Cardiac septum (tissue), 1 donor: ENCODE measurements at regions not wholly inside any gene's neighbourhood (a gene's known extent, or its start where the extent isn't known, plus 50 kb on each side); places are given as distances from the start of the nearest gene placed in this dataset.
"Not testable (repeated sequence)": the region's sequence is repeated elsewhere in the genome, so short reads cannot be mapped to it uniquely, and the experiment has no call there.

ENCODE experiments used
- DNase-seq: peaks from one replicate; pipeline ENCODE4 v3.0.0-alpha.2; 2020; ENCODE audit warnings: low spot score
- intact Hi-C: fragments of 100-400 bp; cut with DNase I; formaldehyde crosslinking; loops from one replicate; pipeline ENCODE4 v1.14.0; 2022
- donor health status: DM: no; HTN: no; CAD: no.

DNA sequence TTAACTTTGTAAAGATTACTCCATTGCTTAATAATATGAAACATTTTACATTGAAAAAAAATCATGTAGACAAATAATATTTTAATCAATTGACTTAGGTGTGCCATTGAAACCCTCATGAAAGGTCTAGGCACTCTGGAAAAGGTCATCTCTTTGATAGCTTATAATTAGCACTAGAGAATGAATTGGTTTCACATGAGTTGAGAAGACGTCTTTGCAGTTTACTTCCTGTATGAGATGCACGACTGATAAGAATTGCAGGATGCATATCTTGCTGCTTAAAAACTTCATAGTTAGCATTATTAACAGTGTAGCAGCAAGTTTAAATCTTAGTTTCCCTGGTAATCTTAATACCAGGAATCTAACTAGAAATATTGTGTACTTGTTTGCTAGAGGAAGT lies 614.2 kb upstream of the COBL start:
- intact Hi-C loops = no loop called here
- no peak for DNase-seq

DNA sequence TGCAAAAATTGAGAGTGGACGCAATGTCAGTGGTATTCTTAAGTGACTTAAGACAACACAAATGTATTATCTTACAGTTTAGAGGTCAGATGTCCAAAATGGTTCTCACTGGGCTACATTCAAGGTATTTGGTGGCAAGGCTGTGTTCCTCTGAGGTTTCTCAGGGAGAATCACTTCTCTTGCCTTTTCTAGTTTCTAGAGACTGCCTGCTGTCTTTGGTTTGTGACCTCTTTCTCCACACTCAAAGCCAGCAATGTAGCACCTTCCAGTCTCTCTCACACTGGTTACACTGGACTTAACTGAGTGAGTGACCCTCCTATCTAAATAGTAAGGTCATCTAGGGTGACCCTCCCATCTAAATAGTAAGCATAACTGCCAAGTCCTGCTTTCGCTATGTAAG lies 613.2 kb upstream of the COBL start:
- no peak for DNase-seq
- intact Hi-C loops = no loop called here

DNA sequence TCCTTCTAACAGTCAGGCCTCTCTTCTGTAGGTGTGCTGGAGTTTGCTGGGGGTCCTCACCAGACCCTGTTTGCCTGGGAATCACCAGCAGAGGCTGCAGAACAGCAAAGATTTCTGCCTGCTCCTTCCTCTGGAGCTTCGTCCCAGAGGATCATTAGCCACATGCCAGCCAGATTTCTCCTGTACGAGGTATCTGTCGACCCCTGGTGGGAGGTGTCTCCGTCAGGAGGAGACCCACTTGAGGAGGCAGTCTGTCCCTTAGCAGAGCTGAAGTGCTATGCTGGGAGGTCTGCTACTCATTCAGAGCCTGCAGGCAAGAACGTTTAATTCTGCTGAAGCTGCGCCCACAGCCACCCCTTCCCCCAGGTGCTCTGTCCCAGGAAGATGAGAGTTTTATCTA lies 611.1 kb upstream of the COBL start:
- intact Hi-C loops = no loop called here

GRCh38 chr7:51918581-51918980 lies 602.0 kb upstream of the COBL start:
- intact Hi-C loops = no loop called here
- no peak for DNase-seq

More for the DNA sequence above, 611.1 kb upstream of the COBL start:
- DNase-seq = no peak

GRCh38 chr7:51901489-51901840 lies 584.9 kb upstream of the COBL start:
- DNase-seq = no peak

GRCh38 chr7:51900755-51901488 lies 584.3 kb upstream of the COBL start:
- DNase-seq, intact Hi-C loops: not testable (repeated sequence)

More at GRCh38 chr7:51901489-51901840, 584.9 kb upstream of the COBL start:
- intact Hi-C loops = no loop called here

DNA sequence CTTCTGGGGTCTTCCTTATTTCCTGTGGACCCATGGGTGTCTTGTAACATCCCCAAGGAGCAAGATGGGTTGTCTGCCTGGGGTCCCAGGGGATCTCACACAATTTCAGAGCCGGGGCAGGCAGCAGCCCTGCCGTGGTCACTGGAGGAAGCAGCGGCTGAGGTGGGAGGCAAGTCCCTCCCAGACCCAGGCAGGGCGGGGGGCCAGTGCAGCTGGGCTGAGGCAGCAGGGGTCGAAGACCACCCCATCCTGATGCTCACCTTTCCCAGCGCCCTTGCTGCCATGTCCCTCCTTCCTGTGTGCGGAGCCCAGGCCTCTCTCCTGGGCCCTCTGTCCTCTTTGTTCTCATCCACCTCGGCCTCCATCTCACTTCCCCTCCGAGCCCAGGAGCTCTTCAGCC lies 583.0 kb upstream of the COBL start:
- no peak for DNase-seq
- intact Hi-C loops = no loop called here

GRCh38 chr7:51882412-51882811 lies 565.8 kb upstream of the COBL start:
- DNase-seq = no peak
- intact Hi-C loops = loop anchor here (5.0 kb wide), 1 partner anchor 150 kb away; no protein-coding TSS in a partner anchor

GRCh38 chr7:51881309-51881708 lies 564.7 kb upstream of the COBL start:
- no peak for DNase-seq
- intact Hi-C loops = loop anchor here (5.0 kb wide), 1 partner anchor 149 kb away; no protein-coding TSS in a partner anchor

- DNase-seq = no peak
- intact Hi-C loops = no loop called here
These were observed 562.3 kb upstream of the COBL start for GRCh38 chr7:51878865-51879264.

- intact Hi-C loops = no loop called here
- no peak for DNase-seq
These were observed 552.8 kb upstream of the COBL start for GRCh38 chr7:51869452-51869851.

DNA sequence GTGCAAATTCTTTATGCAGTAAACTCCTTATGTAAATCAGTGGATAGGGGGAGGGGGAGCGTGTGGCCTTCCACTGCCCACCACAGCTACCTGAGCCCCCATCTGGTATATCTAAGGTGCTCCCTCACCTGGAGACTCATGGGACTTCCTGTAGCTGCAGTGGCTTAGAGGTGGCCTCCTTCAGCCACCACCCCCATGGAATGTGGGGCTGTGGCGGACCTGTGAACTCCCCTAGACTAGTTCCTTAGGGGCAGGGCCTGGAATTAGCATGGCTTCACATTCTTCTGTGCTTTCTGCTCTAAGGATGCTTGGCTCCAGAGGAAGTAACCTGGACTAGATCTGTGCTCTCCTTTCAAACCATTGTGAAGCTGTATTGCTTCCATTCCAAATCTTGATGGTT lies 550.5 kb upstream of the COBL start:
- intact Hi-C loops = no loop called here
- no peak for DNase-seq

DNA sequence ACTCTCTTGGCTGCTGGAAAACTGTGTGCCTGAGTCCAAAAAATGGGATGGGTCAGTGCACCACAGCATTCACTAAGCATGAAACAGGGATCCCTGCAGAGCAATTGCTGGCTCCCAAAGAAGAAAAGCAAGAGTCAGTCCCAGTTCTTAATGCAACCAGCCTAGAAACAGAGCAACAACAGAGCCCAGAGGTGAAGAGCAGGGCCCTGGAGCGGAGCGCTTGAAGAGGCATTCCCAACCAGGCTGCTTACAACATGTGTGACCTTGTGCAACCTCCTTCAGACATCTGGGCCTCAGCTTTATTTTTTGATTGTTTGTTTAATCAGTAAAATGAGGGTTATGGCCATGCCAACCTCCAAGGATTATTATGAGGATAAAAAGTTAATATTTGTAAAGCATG lies 543.7 kb upstream of the COBL start:
- no peak for DNase-seq
- intact Hi-C loops = no loop called here

- no peak for DNase-seq
- intact Hi-C loops = no loop called here
These were observed 533.5 kb upstream of the COBL start for GRCh38 chr7:51850126-51850525.

DNA sequence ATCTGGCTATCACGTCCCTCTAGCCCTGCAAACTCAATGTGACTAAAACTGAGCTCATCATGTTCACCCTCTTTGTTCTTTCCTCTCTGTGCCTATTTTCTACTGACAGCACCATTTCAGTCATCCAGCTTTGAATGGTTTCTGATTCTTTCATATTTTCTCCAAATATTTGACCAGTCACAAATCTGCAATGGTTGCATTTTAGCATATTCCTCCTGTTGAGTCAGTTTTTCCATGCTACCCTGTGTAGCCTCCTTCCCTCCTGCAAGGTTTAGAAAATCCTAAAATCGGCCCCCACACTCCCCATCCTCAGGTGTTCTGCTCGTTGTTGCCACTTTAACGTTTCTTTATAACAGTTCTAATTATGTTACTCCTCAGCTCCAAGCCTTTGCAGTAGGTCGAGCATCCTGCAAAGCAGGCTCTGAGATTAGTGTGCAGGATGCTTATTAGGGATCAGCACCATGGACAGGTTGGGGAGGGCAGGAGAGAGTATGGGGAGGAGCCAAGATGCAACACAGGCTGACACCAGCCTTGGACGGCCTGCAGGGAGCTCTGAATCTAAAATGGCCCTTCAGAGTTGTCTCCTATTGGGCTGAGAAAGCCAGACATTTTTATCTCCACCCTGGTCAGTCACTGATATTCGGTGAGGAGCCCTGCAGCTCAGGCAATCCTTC lies 531.0 kb upstream of the COBL start:
- DNase-seq = no peak
- intact Hi-C loops = no loop called here

DNA sequence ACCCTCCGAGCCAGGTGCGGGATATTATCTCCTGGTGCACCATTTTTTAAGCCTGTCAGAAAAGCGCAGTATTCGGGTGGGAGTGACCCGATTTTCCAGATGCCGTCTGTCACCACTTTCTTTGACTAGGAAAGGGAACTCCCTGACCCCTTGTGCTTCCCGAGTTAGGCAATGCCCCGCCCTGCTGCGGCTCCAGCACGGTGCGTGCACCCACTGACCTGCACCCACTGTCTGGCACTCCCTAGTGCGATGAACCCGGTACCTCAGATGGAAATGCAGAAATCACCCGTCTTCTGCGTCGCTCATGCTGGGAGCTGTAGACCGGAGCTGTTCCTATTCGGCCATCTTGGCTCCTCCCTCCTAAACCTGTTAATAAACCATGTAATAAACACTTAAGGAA lies 522.5 kb upstream of the COBL start:
- DNase-seq, intact Hi-C loops: not testable (repeated sequence)

DNA sequence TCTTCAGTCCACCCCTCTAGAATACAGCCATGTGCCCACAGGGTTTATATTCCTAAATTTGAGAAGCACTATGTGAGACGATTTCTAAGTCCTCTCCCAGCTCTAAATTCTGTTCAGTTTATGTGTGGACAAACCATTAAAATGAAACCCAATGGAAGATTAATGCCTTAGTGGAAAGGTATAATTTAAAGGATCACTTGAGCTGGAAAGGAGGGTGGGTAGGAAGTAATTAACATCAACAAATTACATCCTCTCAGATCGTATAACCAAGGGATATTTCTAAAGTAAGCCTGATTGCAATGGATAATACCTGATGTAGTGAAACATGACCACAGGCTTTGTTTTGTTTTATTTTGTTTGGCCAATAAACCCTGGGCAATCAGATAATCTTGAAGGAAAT lies 511.0 kb upstream of the COBL start:
- DNase-seq = no peak
- intact Hi-C loops = no loop called here

DNA sequence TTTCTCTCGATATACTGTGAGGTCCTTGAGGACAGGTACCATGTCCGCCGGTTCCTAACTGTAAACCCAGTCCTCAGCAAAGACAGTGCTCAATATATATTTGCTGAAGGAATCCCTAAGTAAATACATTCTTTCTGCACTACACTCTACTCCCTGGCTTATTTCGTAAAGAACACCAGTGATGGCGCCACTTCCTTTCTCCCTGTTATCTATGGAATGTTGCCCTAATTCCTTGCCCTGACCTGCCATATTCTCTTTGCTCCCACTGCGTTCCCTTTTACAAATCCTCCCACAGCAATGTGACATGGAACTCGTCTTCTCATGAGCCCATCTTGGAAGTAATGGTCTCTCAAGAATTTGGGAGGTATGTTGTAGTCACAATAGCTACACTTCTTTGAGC lies 507.4 kb upstream of the COBL start:
- no peak for DNase-seq
- intact Hi-C loops = no loop called here

GRCh38 chr7:51823437-51823836 lies 506.8 kb upstream of the COBL start:
- intact Hi-C loops = no loop called here
- DNase-seq = no peak

- intact Hi-C loops = no loop called here
- DNase-seq = no peak
These were observed 501.2 kb upstream of the COBL start for GRCh38 chr7:51817694-51818225.

GRCh38 chr7:51805783-51806431 lies 489.3 kb upstream of the COBL start:
- intact Hi-C loops, DNase-seq: not testable (repeated sequence)
